ENCODE measurements at regions not wholly inside any gene's neighbourhood (a gene's known extent, or its start where the extent isn't known, plus 50 kb on each side); places are given as distances from the start of the nearest gene placed in this dataset.

DNA sequence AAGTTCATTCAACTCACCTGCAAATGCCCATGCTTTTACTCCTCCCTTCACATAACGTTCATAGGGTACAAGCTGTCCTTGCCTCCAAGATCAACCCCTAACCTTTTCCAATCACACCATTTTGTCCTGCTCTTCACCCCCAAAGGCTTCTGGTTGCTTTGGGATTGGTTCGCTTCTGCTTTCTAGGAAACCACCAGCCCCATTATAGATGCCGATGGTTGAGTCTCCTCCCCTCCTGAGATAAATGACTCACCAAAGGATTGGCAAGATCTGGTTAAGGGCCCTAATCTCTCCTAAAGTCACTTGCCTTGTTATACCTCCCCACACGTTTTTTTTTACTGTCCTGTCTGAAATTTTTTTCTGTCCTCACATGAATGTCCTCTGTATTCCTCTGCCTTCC is 311.4 kb downstream of the HACE1 start:
- Histone ChIP-seq H3K27me3 (ENCODE audit: control insufficient read depth in 4 of 4, insufficient read depth in 4 of 4, low read length in 3 of 4) (no peaks in the 10 kb centered on the region), H3K36me3 (ENCODE audit: control insufficient read depth in 4 of 4, insufficient read depth in 3 of 4, low read depth in 1 of 4, low read length in 3 of 4) (no peaks in the 10 kb centered on the region), H3K9me3 (ENCODE audit: control insufficient read depth in 4 of 4, low read length in 3 of 4) (no peaks in the 10 kb centered on the region), H3K4me1 (ENCODE audit: control insufficient read depth in 4 of 4, insufficient read depth in 4 of 4, low read length in 3 of 4) (no peaks in the 10 kb centered on the region), H3K27ac (ENCODE audit: low read depth in 1 of 2, low read length in 2 of 2) (no peak overlapping the region), H3K9ac (ENCODE audit: low read depth in 1 of 2, low read length in 2 of 2) (no peak overlapping the region), H3K4me3 (ENCODE audit: low read depth in 1 of 3, low read length in 3 of 3) (no peak overlapping the region)
- 54% methylated on average over 4 of the region's 4 CpGs for WGBS
- no peak for TF ChIP-seq RAD21 (IDR thresholded peaks at IDR 0.05)
- TF ChIP-seq, protein P1, sequence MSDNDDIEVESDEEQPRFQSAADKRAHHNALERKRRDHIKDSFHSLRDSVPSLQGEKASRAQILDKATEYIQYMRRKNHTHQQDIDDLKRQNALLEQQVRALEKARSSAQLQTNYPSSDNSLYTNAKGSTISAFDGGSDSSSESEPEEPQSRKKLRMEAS (IDR thresholded peaks at IDR 0.05): no peak
- TF ChIP-seq, protein P2, sequence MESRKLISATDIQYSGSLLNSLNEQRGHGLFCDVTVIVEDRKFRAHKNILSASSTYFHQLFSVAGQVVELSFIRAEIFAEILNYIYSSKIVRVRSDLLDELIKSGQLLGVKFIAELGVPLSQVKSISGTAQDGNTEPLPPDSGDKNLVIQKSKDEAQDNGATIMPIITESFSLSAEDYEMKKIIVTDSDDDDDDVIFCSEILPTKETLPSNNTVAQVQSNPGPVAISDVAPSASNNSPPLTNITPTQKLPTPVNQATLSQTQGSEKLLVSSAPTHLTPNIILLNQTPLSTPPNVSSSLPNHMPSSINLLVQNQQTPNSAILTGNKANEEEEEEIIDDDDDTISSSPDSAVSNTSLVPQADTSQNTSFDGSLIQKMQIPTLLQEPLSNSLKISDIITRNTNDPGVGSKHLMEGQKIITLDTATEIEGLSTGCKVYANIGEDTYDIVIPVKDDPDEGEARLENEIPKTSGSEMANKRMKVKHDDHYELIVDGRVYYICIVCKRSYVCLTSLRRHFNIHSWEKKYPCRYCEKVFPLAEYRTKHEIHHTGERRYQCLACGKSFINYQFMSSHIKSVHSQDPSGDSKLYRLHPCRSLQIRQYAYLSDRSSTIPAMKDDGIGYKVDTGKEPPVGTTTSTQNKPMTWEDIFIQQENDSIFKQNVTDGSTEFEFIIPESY (IDR thresholded peaks at IDR 0.05): no peak
- DNase-seq (ENCODE audit: low spot score): no peak

- Histone ChIP-seq H3K27ac (ENCODE audit: low read depth in 1 of 2, low read length in 2 of 2) (no peak overlapping the region), H3K4me1 (ENCODE audit: control insufficient read depth in 4 of 4, insufficient read depth in 4 of 4, low read length in 3 of 4) (no peaks in the 10 kb centered on the region), H3K4me3 (ENCODE audit: low read depth in 1 of 3, low read length in 3 of 3) (no peak overlapping the region), H3K9me3 (ENCODE audit: control insufficient read depth in 4 of 4, low read length in 3 of 4) (no peaks in the 10 kb centered on the region), H3K36me3 (ENCODE audit: control insufficient read depth in 4 of 4, insufficient read depth in 3 of 4, low read depth in 1 of 4, low read length in 3 of 4) (no peaks in the 10 kb centered on the region), H3K27me3 (ENCODE audit: control insufficient read depth in 4 of 4, insufficient read depth in 4 of 4, low read length in 3 of 4) (no peaks in the 10 kb centered on the region), H3K9ac (ENCODE audit: low read depth in 1 of 2, low read length in 2 of 2) (no peak overlapping the region)
- DNase-seq (ENCODE audit: low spot score): no peak
- 78% methylated on average over 1 of the region's 1 CpG for WGBS
- TF ChIP-seq JUND (IDR thresholded peaks at IDR 0.05) (no peak), HNF4A (conservative IDR thresholded peaks at IDR 0.05) (no peak), RAD21 (IDR thresholded peaks at IDR 0.05) (no peak), CTCF (IDR thresholded peaks at IDR 0.05; ENCODE audit: low read depth, low read length, missing input control) (no peak), NR2F2 (IDR thresholded peaks at IDR 0.05) (no peak), FOXA1 (IDR thresholded peaks at IDR 0.05) (no peak), YY1 (IDR thresholded peaks at IDR 0.05) (no peak), HNF4G (IDR thresholded peaks at IDR 0.05) (no peak), REST (IDR thresholded peaks at IDR 0.05) (no peak), GABPA (IDR thresholded peaks at IDR 0.05 in 1 of 2, conservative IDR thresholded peaks at IDR 0.05 in 1 of 2) (no peak)
- TF ChIP-seq, protein P2 (IDR thresholded peaks at IDR 0.05): no peak
Observed at GRCh38 chr6:104541411-104541810, 318.3 kb downstream of the HACE1 start.

Data from liver (tissue), 8 donors.